ENCODE measurements at regions not wholly inside any gene's neighbourhood (a gene's known extent, or its start where the extent isn't known, plus 50 kb on each side); places are given as distances from the start of the nearest gene placed in this dataset.
A peak's percentile ranks its signal among the peaks of the same experiment; 100 is the strongest.

DNA sequence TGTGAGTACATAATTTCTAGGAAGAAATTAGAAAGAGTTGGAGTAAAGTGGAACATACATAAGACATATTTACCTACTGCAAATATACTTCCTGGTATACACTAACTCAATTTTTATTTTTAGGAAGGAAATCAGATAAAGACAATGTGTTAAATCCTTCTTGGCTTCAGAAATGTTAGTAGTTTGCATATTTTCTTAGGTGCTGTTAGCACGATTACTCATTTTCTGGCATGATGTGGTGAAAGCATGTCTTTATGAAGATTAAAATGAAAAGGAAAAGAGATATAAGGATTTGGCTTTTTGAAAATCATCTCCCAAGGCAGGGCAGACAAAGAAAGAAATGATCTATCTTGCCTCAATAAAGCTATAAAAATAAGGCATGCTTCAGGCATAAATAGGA is 287.6 kb upstream of the E2F7 start:
- no peak for DNase-seq (ENCODE audit: low read depth)

DNA sequence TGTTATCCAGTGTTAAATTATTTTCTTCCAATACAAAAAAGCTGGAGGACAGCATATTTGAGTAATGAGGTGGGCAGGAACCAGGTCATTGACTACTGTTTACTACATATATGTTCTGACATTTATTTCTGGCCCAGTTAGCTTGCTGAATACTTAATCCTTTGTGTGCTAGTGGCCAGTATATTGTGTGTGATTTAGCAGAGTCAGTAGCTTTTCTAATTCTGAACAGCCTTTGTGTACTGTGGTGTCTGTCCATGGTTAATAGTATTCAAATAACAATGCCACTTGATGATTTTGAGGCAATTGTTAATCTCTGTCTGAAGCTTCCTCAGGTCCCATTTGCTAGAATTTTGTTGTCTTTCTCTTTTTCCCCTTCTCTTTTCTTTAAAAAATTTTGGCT is 286.5 kb upstream of the E2F7 start:
- DNase-seq (ENCODE audit: low read depth): no peak

DNA sequence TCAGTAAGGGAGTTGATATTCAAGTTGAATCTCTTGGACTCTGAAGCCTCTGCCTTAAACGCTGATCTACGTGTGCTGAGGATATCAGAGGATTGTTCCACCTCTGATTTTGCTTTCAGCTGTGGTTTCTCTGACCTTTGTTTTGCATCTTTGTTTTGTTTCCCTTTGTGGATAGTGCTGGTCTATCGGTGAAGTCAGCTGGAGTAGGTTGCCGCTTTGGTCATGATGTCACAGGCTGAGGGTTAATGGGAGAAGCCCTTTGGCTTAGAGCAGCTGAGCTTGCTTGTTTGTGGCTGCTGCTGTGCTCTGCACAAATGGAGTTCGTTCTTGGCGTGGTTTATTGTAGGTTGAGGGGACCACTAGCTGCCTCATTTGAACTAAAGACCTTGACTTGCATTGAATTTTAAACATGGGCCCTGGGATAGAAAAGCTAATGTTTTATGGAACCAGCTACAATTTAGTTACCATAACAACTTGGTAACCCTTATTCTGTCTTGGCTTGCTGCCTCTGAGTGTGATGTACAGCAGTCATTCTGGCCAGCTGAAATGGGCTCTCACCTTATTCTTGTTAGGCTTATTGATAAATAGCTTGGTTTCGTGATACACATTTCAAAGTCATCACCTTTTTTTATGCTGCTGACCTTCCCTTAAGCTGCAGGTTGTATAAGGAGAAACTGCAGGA is 284.5 kb upstream of the E2F7 start:
- no peak for DNase-seq (ENCODE audit: low read depth)

DNA sequence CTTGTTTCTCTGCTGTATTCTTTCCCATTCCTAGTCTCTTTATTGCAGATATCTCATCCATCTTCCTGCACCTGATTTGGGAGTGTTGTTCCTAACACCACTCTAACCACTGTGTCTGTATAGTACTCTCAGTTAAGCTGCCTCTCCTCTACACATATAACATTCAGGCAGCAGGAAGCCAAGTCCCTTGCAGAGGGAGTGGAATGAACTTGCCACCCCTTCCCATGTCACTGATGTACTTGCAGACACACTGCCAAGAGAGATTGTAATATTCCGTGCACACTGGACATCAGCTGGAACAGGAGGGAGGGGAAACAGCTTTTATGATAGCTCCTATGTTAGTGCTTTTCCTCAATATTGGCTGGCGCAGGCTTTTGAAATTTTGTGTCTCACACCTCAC is 281.6 kb upstream of the E2F7 start:
- DNase-seq (ENCODE audit: low read depth): no peak

DNA sequence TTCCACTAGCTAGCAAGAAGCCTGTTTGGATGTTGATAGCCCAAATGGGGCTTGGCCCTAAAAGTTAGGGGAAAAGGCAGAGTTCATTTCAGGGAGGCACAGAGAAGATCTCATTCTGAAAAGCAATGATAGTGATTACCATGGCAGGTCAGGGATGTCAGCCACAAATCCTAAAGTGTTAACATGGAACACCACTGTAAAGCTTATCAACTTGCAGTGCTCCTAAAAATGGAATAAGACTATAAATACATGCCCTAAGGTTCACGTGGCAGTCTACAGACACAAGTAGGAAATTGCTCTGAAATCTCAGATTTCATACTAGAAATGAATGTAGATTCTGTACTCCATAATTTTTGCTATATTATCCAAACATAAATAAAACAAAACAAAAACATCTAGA is 280.0 kb upstream of the E2F7 start:
- no peak for DNase-seq (ENCODE audit: low read depth)

DNA sequence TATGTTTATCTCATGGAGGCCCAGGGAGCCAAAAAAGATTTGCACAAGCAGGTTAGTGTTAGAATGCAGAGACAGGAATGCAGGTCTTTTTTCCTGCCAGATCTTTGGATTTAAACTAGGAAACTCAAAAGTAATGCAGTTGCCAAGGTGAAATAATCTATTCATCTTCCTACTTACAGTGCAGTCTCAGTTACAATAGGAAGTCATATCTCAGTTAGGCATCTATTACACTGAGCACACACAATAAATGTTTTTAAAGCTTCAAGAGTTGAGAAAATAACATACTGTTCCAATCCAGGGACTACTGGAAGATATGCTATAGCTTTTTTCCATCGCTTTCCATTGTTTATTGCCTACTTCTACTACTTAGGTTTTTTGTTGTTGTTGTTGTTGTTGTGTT is 279.3 kb upstream of the E2F7 start:
- no peak for DNase-seq (ENCODE audit: low read depth)

DNA sequence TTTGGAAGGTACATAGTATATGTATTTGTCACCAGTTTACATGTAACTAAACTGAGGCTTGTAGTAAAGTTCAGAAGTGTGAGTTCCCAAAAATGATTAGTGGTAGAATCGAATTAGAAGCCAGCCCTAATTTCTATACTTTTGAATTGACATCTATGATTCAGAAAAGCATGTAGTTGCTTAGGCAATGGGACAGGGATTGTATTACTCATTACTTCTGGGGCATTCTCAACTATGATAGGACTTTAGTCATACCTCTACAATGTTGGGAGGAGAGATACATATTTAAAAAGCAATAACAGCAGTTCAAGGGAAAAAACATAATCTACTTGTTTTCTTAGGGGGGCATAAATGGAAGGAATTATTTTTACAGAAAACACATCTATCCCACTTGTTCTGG is 277.9 kb upstream of the E2F7 start:
- no peak for DNase-seq (ENCODE audit: low read depth)

DNA sequence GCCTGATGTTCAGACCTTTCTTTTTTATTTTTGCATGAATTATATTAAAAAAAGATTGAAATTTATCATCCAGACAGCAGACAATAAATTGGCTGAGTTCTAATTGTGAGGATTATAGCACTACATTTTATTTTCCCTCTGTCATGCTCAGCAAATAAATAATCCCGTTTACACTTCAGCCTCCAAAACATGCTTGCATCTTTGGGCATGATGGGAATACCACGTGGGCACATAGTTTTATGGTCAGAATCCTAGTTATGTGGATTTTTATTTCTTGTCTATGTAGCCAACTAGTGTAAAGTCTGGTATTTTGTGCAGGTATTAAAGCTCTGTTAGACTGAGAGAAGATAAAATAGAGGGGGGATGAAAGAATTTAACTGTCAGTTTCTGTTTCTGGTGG is 276.9 kb upstream of the E2F7 start:
- no peak for DNase-seq (ENCODE audit: low read depth)

DNA sequence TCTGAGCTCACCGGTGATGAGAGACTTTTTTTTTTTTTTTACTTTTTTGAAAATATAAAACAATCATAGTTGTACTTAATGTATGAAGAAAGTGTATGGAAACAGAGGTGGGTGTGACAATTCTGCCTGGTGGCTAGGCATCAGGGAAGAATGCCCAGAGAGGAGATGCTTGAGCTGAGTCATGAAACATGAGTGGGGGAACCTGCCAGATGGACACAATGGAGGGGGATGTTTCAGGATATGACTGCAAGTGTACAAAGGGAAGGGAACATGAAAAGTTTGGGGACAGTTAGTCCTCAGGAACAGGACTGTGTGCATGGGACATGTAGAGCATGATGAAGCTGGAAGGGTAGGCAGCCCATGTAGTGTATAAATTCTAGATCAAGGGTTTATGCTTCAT is 274.2 kb upstream of the E2F7 start:
- DNase-seq (ENCODE audit: low read depth): no peak

DNA sequence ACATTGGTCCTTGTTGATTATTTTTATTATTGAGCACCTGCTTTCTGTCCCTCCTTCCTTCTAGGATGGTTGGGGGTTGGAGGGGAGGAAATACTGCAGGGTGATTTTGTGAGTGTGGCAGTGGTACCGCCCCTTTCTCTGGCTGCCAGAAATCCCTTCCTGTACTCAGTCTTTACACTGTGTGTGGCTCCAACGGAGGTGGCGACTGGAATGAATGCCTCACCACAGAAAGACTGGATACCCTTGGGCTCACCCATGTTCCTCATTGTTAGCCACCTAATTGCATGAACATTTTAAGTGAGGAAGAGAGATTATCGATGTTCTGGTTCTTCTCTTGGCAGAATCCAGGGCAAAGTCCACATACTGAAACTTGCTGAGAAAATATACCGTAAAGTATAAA is 272.0 kb upstream of the E2F7 start:
- DNase-seq (ENCODE audit: low read depth): no peak

DNA sequence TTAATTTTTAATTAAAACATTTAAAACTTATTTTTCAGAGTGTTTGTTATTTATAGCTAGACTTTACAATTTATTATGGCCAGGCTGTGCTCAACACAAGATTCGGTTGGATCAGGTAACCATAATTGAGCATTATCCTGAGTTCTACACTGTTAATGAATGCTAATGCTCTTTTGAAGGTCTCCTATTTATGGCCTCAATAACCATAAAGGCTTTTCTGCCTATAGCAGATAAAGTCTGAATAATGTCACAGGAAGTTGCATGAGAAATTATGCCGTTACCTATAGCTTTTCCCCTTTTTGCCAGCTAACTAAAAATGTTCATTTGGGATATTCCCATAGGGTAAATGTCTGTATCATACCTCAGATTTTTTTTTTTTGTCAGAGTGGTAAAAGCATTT is 269.4 kb upstream of the E2F7 start:
- no peak for DNase-seq (ENCODE audit: low read depth)

DNA sequence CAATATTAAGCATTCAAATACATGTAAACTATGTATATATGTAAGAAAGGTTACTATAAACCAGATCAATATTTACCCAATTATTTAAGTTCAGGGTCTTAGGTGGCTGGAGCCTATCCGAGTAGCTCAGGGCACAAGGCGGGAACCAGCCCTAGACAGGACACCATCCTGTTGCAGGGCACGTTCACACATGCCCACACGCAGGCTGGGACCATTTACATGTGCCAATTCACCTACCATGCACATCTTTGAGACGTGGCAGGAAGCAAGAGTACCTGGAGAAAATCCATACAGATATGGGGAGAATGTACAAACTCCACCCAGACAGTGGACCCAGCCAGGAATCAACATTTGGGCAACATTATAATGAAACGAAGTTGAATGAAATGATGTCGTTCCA is 263.0 kb upstream of the E2F7 start:
- no peak for DNase-seq (ENCODE audit: low read depth)

DNA sequence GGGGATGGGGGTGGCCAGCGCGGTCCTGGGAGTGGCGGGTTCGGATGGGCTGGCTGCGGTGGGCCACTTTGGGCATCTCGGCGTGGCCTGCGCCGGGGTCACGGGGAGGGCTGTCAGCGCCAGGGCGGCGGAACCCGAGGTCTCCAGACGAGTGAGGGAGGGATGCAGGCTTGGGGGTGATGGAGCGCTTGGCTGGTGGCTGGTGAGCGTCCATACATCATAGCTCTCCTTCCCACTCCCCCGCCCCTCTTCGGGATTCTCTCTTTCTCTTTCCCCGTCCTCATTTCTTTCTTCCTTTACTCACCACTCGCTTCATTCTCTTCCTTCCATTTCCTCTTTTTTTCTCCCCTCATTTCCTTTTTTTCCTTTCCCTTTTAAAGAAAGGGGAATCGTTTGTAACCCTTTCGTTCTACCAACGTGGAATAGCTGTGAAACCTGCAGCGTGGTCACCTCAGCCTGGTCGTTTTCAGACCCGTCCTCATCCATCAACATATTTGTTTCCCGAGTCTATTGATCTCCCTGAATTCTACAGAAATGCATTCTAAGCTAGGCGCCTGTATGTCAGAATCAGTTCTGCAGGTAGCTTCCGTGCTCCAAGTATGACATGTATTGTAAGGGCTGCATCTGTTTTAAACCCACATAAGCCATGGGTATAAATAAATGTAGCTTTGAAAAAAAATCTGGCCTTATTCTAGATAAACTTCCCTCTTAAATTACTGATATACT is 260.3 kb upstream of the E2F7 start:
- no peak for DNase-seq (ENCODE audit: low read depth)

DNA sequence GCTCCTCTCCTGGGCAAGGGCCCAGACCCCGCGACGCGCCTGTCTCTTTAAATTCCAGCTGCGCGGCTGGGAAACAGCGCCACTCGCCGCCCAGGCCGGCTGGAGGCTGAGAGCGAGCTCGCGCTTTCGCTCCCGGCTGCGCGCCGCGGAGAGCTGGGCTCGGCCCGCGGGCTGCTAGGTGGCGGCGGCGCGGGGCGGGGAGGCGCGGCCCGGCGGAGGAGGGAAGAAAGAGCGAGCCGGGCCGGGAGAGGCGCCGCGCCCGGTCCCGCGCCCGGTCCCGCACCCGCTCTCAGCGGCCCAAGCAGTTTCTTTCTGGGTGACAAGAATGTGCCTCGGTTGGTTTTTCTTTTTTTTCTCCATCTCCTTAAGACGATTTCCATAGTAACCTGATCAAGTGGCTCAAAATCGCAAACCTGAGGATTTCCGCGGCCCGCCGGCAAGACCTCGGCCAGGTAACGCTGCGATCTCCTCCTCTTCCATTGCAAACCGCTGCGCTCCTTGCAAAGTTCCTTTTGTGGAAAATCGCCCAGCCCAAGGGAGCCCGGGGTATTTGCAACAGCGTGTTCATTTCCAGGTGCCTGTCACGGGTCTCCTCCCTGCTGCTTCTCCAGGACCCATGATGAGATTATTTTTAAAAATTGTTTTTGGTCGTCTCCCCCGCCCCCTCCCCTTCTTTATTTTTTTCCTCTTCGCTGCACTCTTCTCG is 259.5 kb upstream of the E2F7 start:
- peak; percentile 46 for DNase-seq (ENCODE audit: low read depth)

DNA sequence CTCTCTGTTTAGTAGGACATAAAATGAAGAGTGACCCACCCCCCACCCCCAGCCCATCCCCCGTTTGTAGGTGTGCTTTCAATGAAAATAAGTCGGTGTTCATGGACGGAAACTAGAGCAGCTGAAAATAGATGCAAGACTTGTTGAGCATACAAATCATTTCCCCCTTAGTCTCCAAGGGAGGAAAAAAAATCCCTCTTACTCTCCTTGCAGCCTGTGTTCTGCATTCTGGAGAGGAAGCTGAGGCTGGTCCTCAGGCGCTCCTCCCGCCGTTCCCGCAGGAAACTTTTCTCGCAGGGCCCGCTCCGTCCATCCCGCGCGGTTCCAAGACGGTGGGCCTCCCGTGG is 259.0 kb upstream of the E2F7 start:
- no peak for DNase-seq (ENCODE audit: low read depth)

DNA sequence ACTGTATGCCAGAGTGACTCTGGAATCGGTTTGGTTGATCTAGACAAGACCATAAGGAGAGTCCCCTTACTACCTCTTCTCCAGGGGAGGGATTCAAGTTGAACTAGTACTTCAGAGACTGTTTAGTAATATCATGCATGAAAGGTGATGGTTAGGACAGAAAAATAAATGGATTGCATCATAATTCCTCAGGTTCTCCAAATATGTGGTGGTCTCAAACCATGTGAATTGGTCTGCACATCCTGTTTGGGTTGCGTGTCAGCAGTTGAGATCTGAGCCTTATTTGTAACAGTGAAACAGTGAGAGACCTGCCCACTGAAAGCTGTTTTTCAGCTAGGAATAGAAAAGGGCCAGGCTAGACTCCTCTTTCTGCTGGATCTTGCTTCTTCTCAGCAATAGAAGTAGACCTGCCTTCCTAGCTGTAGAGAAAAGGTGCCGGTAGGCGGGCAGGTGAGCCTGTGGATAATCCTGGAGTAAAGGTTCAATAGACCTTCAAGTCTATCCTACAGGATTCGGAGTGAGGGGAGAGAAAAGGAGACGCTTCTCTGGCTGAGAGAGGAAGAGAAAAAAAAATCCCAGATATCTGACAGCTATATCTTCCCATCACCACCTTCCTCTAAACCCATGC is 258.5 kb upstream of the E2F7 start:
- no peak for DNase-seq (ENCODE audit: low read depth)

DNA sequence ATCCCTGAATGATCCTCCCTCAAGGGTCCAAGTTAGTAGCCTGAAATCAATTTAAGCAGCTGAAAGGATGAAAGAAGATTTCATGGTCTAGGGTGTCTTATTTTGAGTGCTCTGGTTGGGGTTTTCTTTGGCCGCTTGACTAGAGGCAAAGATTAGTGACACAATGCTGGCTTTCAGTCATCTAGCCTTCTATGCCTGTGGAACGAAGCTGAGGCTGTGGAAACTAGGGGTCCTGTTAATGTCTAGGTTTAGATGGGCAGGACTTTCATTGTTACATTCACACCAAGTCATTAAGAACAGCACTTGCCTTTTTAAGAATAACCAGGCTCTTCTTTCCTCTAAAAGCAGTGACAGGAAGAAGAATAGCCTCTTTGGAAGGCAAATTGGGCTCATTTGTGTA is 253.8 kb upstream of the E2F7 start:
- DNase-seq (ENCODE audit: low read depth): no peak

DNA sequence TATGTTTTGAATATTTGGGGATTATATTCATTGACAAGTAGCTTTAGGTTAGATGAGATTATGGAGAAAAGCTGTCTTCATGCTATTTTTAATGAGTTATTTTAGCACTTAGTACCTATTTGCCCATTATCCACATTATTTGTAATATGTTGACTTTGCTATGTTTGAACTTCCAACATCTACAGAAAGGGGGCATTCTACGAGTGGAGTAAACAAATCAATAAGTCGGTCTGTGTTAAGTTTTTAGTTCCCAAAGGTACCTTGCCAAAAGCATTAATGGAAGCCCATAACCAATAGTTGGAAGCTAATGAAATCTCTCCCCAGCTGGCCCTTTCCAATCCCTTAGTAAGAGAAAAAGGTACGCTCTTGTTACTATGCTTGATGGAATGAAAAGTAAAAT is 250.0 kb upstream of the E2F7 start:
- no peak for DNase-seq (ENCODE audit: low read depth)

DNA sequence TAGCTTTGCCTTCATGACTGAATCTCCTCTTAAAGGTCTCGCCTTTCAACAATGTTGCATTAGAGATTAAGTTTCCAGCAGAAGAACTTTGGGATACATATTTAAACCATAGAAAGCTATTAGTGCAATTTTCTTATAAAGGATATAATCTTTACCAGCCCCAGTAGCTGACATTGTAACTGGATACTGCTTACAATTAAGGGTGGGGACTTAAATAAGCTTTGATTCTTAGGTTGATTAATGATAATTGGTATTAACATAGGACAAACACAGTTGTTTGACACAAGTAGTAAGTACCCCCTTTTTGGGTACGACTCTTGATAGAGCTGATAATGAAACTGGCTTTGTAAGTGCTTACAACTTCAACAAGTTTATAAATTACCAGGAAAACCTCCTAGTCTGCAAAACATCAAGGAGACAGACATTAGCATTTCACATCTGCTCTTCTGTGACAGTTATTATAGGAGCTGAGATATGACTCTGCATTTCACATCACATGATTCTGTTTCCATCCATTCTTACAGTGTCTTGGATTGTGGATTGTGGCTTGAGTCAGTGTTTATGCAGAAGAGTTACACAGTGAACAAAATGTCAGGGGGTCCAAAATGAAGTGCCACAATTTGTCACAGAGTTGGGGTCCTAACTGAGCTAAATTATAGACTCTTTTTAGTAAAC is 249.1 kb upstream of the E2F7 start:
- DNase-seq (ENCODE audit: low read depth): no peak

DNA sequence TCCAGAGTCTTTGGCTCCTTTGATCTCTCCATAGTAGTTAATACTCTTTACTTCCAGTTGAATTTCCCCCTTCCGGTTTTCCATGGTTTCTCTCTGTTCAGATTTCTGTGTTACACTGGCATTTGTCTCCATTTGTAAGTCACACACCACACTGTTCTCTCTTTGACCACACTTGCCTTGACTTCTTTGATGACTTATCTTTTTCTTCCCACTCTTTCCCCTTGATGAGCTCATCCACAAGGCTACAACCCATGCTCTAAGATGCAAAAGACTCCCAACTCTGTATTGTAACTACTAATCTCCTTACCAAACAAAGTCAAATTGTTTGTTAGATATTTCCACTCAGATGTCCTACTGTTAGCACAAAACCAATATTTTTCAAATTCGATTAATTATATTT is 242.7 kb upstream of the E2F7 start:
- no peak for DNase-seq (ENCODE audit: low read depth)

DNA sequence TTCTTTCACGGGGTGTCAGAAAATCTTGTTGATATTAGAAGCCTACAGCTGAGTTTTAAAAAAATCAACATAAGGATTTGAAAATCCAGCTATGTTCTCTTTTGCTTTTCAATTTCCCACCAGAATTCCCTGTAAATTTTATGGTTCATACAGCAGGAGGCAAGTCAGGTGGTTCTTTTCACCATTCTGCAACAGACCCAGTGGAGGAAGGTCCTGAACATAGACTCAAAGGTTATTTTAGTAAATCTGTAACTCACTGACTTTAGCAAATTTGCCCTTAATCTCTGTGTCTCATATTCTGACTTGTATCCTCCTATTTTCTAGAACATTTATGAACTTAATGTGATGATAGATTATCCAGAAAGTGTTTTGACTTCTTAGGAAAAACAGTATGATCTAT is 235.4 kb upstream of the E2F7 start:
- no peak for DNase-seq (ENCODE audit: low read depth)

DNA sequence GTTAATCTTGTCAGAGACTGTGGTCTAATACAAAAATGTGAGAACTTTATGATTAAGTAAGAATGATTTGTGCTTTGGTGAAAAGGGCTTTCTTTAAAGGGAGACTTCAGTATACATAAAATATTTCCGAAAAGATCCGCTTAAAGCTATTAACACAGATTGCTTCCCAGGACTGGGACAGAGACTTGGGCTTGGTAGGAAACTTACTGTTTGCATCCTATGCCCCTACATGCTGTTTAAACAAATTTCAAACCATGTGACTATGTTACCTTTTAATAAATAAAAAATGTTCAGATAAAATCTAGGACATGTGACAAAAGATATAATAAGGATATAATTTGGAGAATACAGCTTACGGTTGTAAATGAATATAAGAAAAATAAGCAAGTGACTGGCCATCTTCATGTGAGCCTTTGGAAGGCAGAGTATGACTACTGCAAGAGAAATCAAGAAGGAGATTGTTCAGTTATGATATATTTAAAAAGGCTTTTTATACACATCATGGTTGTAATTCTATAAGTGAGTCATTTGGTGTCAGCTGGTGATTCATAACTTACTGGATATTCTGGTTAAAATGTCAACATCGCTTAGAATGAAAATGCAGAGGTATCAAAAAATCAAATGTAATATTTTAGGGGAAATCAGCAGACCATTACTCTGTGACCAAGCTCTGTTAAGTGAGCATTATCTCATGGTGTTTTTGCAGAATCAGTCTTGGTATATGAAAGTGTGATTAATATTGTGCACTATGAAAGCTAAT is 234.7 kb upstream of the E2F7 start:
- DNase-seq (ENCODE audit: low read depth): no peak
